Omental fat pad (tissue), 3 donors: ENCODE measurements at regions not wholly inside any gene's neighbourhood (a gene's known extent, or its start where the extent isn't known, plus 50 kb on each side); places are given as distances from the start of the nearest gene placed in this dataset.

Experiments used
- ATAC-seq: fragments of 150-250 bp; one replicate; pipeline ENCODE4 v1.9.1; 2016; ENCODE audit warnings: mild to moderate bottlenecking, moderate library complexity; ENCODE audit not compliant: low FRiP score
- DNase-seq: peaks from one replicate; pipeline ENCODE4 v3.0.0-alpha.2; 2019; ENCODE audit warnings: low spot score
- TF ChIP-seq, protein P1 (sequence below), 3 donors: fragments of 450-650 bp; IDR thresholded peaks; one replicate each; pipeline ENCODE4 v1.5.1; 2016 to 2017; ENCODE audit warnings: antibody characterized with exemption in 3 of 3, mild to moderate bottlenecking in 3 of 3, moderate library complexity in 2 of 3

DNA sequence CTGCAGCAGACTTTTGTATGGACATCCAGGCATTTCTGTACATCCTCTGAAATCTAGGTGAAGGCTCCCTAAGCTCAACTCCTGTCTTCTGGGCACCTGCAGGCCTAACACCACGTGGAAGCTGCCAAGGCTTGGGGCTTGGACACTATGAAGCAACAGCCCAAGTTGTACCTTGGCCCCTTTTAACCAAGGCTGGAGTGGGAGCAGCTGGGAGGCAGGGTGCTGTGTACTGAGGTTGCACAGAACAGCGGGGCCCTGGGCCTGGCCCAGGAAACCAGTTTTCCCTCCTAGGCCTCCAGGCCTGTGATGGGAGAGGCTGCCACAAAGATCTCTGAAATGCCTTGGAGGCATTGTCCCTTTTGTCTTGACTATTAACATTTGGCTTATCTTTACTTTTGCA lies 214.4 kb upstream of the LRIG3 start:
- TF ChIP-seq, protein P1, sequence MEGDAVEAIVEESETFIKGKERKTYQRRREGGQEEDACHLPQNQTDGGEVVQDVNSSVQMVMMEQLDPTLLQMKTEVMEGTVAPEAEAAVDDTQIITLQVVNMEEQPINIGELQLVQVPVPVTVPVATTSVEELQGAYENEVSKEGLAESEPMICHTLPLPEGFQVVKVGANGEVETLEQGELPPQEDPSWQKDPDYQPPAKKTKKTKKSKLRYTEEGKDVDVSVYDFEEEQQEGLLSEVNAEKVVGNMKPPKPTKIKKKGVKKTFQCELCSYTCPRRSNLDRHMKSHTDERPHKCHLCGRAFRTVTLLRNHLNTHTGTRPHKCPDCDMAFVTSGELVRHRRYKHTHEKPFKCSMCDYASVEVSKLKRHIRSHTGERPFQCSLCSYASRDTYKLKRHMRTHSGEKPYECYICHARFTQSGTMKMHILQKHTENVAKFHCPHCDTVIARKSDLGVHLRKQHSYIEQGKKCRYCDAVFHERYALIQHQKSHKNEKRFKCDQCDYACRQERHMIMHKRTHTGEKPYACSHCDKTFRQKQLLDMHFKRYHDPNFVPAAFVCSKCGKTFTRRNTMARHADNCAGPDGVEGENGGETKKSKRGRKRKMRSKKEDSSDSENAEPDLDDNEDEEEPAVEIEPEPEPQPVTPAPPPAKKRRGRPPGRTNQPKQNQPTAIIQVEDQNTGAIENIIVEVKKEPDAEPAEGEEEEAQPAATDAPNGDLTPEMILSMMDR (IDR thresholded peaks at IDR 0.05): no peak
- no peak for DNase-seq

GRCh38 chr12:59131462-59131861 lies 211.2 kb upstream of the LRIG3 start:
- TF ChIP-seq, protein P1 (IDR thresholded peaks at IDR 0.05): no peak
- DNase-seq (no peak), ATAC-seq (no peak)

More for the DNA sequence above, 214.4 kb upstream of the LRIG3 start:
- ATAC-seq: no peak

GRCh38 chr12:59122784-59123183 lies 202.5 kb upstream of the LRIG3 start:
- ATAC-seq (no peak), DNase-seq (no peak)
- TF ChIP-seq, protein P1 (IDR thresholded peaks at IDR 0.05): no peak

- TF ChIP-seq, protein P1 (IDR thresholded peaks at IDR 0.05): no peak
- no peak for ATAC-seq
- DNase-seq: no peak
These were observed 201.1 kb upstream of the LRIG3 start for GRCh38 chr12:59121451-59121850.

DNA sequence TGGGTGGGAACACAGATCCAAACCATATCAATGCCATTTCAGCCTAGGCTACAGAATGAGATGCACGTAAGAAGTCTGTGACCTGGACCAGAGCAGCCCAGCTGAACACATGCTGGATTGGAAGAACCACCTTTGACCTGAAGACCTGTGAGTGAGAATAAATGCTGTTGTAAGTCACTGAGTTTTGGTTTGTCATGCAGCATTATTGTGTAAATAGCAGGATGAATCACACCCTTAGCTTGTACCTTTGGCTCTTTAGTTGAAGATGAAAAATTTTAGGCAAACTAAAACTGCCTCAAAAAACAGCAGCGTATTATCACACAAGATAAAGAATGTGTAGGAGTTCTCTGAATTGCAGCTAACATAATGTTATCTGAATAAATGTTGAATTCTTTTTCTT lies 199.4 kb upstream of the LRIG3 start:
- TF ChIP-seq, protein P1 (IDR thresholded peaks at IDR 0.05): no peak
- peak; percentile 92 for ATAC-seq
- no peak for DNase-seq

DNA sequence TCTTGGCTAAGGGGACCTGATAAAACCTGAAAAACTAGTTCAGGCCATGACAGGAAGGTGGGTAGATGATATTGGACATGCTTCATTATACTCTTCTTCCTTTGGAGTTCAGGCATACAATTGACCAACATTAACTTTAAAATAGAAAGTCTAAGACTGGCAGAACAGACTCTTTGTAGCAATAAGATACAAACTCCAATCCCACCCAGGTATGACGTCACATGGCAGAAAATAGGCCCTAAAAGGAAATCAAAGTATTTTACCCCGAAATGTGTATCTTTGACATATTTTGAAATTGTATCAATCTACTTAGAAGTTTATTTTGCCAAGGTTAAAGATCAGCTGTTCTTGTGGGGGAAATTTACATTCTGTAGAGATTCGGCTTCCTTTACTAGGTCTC lies 198.1 kb upstream of the LRIG3 start:
- DNase-seq: no peak
- TF ChIP-seq, protein P1 (IDR thresholded peaks at IDR 0.05): no peak
- ATAC-seq: no peak

GRCh38 chr12:59115995-59116394 lies 195.7 kb upstream of the LRIG3 start:
- no peak for DNase-seq
- TF ChIP-seq, protein P1 (IDR thresholded peaks at IDR 0.05): no peak
- ATAC-seq: no peak
